HEK293 (cell line): ENCODE measurements at regions not wholly inside any gene's neighbourhood (a gene's known extent, or its start where the extent isn't known, plus 50 kb on each side); places are given as distances from the start of the nearest gene placed in this dataset.

ENCODE experiments used
- KLF10 ChIP-seq: fragments of 450-650 bp; IDR thresholded peaks from 2 replicates; pipeline ENCODE4 v1.5.1; 2018; ENCODE audit warnings: missing biosample characterization, mild to moderate bottlenecking, missing genetic modification characterization
- MZF1 ChIP-seq: fragments of 450-650 bp; formaldehyde crosslinking; IDR thresholded peaks from 2 replicates; pipeline ENCODE4 v1.5.1; 2017; ENCODE audit warnings: missing biosample characterization, missing genetic modification characterization, borderline replicate concordance
- SP2 ChIP-seq: fragments of 450-650 bp; formaldehyde crosslinking; IDR thresholded peaks from 2 replicates; pipeline ENCODE4 v1.5.1; 2016; ENCODE audit warnings: missing biosample characterization, missing genetic modification characterization
- TCF7L2 ChIP-seq: IDR thresholded peaks from 2 replicates; pipeline ENCODE4 v1.6.1; 2011; ENCODE audit warnings: low read depth, mild to moderate bottlenecking, inconsistent platforms, low read length, moderate library complexity, borderline replicate concordance
- YY1 ChIP-seq: fragments of 450-650 bp; formaldehyde crosslinking; IDR thresholded peaks from 2 replicates; pipeline ENCODE4 v1.5.1; 2018; ENCODE audit warnings: missing biosample characterization, missing genetic modification characterization
- ZBTB1 ChIP-seq: fragments of 450-650 bp; formaldehyde crosslinking; IDR thresholded peaks from 2 replicates; pipeline ENCODE4 v1.5.1; 2016; ENCODE audit warnings: missing biosample characterization, missing genetic modification characterization
- ZNF184 ChIP-seq: fragments of 450-650 bp; IDR thresholded peaks from 2 replicates; pipeline ENCODE4 v1.5.1; 2018; ENCODE audit warnings: missing biosample characterization, mild to moderate bottlenecking, missing genetic modification characterization
- ZNF341 ChIP-seq: fragments of 450-650 bp; formaldehyde crosslinking; IDR thresholded peaks from 2 replicates; pipeline ENCODE4; 2016; ENCODE audit warnings: low read depth, missing biosample characterization, missing genetic modification characterization
- ZNF843 ChIP-seq: fragments of 450-650 bp; formaldehyde crosslinking; IDR thresholded peaks from 2 replicates; pipeline ENCODE4 v1.5.1; 2016; ENCODE audit warnings: missing biosample characterization, missing genetic modification characterization
- TF ChIP-seq, protein P1 (sequence below): fragments of 450-650 bp; formaldehyde crosslinking; IDR thresholded peaks from 2 replicates; pipeline ENCODE4 v1.5.1; 2016; ENCODE audit warnings: missing biosample characterization, missing genetic modification characterization
- TF ChIP-seq, protein P2 (sequence below): fragments of 450-650 bp; formaldehyde crosslinking; IDR thresholded peaks from 2 replicates; pipeline ENCODE4 v1.5.1; 2016; ENCODE audit warnings: missing biosample characterization, missing genetic modification characterization, low read depth
- TF ChIP-seq, protein P3 (sequence below): fragments of 450-650 bp; formaldehyde crosslinking; IDR thresholded peaks from 2 replicates; pipeline ENCODE4 v1.5.1; 2016; ENCODE audit warnings: missing biosample characterization, missing genetic modification characterization

DNA sequence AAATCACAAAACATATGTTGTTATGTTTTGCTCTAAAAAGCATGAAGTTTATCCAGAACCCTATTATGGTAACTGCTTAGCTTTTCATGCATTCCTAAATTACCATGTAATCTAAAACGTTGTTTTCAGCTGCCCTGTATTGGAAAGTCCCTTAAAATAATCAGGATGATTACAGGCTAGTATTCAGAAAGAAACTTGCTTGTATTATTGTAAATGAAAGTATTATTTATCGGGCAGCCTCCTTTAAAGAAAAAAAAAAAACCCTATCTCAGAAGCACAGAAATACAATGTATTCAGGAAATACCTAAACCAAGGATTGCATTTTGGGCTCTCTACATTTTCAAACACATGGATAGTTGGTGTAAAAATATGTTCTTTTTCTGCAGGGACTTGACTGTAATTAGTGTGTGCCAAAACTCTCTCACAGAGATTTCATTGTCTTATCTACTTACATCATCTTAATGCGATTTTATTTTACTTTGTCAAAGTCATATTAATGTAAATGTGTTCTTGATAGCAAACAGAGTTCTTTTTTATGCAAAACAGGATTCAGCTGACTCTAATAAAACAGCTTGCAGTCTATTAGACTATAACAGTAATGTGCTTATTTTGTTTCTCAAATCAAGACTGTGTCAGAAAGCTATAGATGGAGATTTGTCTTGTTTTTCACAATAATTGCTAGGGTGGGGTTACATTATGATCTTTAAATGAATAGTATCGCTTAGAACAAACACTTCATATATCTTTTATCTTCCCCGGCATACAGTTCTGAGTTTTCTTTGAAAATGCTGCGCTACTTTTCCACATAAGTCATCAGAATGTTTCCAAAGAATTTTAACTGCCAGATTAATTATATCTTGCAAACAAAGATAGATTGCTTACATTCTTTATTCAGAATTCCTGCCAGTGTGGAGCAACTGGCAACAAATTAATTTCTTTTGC is 65.3 kb upstream of the ARID5B start:
- TF ChIP-seq MZF1 (tag by site-specific recombination) = no peak
- TF ChIP-seq YY1 (tag by site-specific recombination) = no peak
- TF ChIP-seq, protein P1, sequence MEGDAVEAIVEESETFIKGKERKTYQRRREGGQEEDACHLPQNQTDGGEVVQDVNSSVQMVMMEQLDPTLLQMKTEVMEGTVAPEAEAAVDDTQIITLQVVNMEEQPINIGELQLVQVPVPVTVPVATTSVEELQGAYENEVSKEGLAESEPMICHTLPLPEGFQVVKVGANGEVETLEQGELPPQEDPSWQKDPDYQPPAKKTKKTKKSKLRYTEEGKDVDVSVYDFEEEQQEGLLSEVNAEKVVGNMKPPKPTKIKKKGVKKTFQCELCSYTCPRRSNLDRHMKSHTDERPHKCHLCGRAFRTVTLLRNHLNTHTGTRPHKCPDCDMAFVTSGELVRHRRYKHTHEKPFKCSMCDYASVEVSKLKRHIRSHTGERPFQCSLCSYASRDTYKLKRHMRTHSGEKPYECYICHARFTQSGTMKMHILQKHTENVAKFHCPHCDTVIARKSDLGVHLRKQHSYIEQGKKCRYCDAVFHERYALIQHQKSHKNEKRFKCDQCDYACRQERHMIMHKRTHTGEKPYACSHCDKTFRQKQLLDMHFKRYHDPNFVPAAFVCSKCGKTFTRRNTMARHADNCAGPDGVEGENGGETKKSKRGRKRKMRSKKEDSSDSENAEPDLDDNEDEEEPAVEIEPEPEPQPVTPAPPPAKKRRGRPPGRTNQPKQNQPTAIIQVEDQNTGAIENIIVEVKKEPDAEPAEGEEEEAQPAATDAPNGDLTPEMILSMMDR (tag by site-specific recombination) = no peak
- no peak for TF ChIP-seq ZNF184 (tag by site-specific recombination)
- no peak for TF ChIP-seq ZBTB1 (tag by site-specific recombination)
- TF ChIP-seq SP2 = no peak
- peak; percentile 25; the same call in 1 of the 2 replicates for TF ChIP-seq KLF10
- TF ChIP-seq, protein P2, sequence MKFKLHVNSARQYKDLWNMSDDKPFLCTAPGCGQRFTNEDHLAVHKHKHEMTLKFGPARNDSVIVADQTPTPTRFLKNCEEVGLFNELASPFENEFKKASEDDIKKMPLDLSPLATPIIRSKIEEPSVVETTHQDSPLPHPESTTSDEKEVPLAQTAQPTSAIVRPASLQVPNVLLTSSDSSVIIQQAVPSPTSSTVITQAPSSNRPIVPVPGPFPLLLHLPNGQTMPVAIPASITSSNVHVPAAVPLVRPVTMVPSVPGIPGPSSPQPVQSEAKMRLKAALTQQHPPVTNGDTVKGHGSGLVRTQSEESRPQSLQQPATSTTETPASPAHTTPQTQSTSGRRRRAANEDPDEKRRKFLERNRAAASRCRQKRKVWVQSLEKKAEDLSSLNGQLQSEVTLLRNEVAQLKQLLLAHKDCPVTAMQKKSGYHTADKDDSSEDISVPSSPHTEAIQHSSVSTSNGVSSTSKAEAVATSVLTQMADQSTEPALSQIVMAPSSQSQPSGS (tag by site-specific recombination) = no peak
- peak; percentile 69 for TF ChIP-seq TCF7L2
- TF ChIP-seq ZNF341 (tag by site-specific recombination) = no peak
- TF ChIP-seq, protein P3, sequence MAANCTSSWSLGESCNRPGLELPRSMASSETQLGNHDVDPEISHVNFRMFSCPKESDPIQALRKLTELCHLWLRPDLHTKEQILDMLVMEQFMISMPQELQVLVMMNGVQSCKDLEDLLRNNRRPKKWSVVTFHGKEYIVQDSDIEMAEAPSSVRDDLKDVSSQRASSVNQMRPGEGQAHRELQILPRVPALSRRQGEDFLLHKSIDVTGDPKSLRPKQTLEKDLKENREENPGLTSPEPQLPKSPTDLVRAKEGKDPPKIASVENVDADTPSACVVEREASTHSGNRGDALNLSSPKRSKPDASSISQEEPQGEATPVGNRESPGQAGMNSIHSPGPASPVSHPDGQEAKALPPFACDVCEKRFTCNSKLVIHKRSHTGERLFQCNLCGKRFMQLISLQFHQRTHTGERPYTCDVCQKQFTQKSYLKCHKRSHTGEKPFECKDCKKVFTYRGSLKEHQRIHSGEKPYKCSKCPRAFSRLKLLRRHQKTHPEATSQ (tag by site-specific recombination) = no peak
- 0 out of 2 replicates have a peak, but pooled peaks have one; percentile 58 for TF ChIP-seq ZNF843
